Esophagus muscularis mucosa (tissue), 4 donors: ENCODE measurements at regions not wholly inside any gene's neighbourhood (a gene's known extent, or its start where the extent isn't known, plus 50 kb on each side); places are given as distances from the start of the nearest gene placed in this dataset.

Experiments used
- CTCF ChIP-seq, 3 experiments: fragments of 200-600 bp in 2 of 3; fragments of 450-650 bp in 1 of 3; sonication (generic) in 2 of 3; IDR thresholded peaks; one replicate each; pipeline ENCODE4 v1.5.1; 2017 to 2019; ENCODE audit warnings: antibody characterized with exemption in 3 of 3, mild to moderate bottlenecking in 2 of 3, moderate library complexity in 1 of 3
- EP300 ChIP-seq: sonication (generic); formaldehyde crosslinking; IDR thresholded peaks from one replicate; pipeline ENCODE4 v1.6.1; 2017; ENCODE audit warnings: antibody characterized with exemption
- POLR2A ChIP-seq: fragments of 450-650 bp; IDR thresholded peaks from one replicate; pipeline ENCODE4 v1.6.1; 2017; ENCODE audit warnings: antibody characterized with exemption, moderate library complexity, mild to moderate bottlenecking, low read depth

GRCh38 chr2:83579507-83579906 is 879.6 kb downstream of the SUCLG1 start:
- no peak for TF ChIP-seq CTCF (IDR thresholded peaks at IDR 0.05)
- TF ChIP-seq POLR2A, result no peak
- TF ChIP-seq EP300, result no peak
